Ascending aorta (tissue), 2 donors: ENCODE measurements at regions not wholly inside any gene's neighbourhood (a gene's known extent, or its start where the extent isn't known, plus 50 kb on each side); places are given as distances from the start of the nearest gene placed in this dataset.
"Not testable (repeated sequence)": the region's sequence is repeated elsewhere in the genome, so short reads cannot be mapped to it uniquely, and the experiment has no call there.

Experiments used
- DNase-seq, 2 donors: peaks; one replicate each; pipeline ENCODE4 v3.0.0-alpha.2; 2019; ENCODE audit warnings: low spot score in 2 of 2
- H3K27ac ChIP-seq, 2 donors: fragments of 200-600 bp; sonication (generic); one replicate each; pipeline ENCODE4 v1.5.1; 2016 to 2017; ENCODE audit warnings: mild to moderate bottlenecking in 1 of 2
- H3K27me3 ChIP-seq: fragments of 200-600 bp; sonication (generic); one replicate; pipeline ENCODE4 v1.5.1; 2017
- H3K36me3 ChIP-seq, 2 donors: fragments of 200-600 bp; sonication (generic); one replicate each; pipeline ENCODE4 v1.5.1; 2016
- H3K4me1 ChIP-seq, 2 donors: fragments of 200-600 bp; sonication (generic); one replicate each; pipeline ENCODE4 v1.5.1; 2016 to 2017; ENCODE audit warnings: mild to moderate bottlenecking in 1 of 2
- H3K4me3 ChIP-seq, 2 donors: fragments of 200-600 bp; sonication (generic); one replicate each; pipeline ENCODE4 v1.5.1; 2016 to 2017; ENCODE audit warnings: mild to moderate bottlenecking in 1 of 2
- H3K9me3 ChIP-seq, 2 donors: fragments of 200-600 bp; sonication (generic); one replicate each; pipeline ENCODE4 v1.5.1; 2016
- CTCF ChIP-seq, 3 experiments: fragments of 200-600 bp in 2 of 3; fragments of 450-650 bp in 1 of 3; sonication (generic) in 2 of 3; IDR thresholded peaks; one replicate each; pipeline ENCODE4 v1.5.1; 2016 to 2019; ENCODE audit warnings: antibody characterized with exemption in 3 of 3, mild to moderate bottlenecking in 1 of 3, moderate library complexity in 1 of 3
- intact Hi-C: fragments of 100-400 bp; cut with DNase I; formaldehyde crosslinking; loops from one replicate; pipeline ENCODE4 v1.15.1; 2023

GRCh38 chr9:78441822-78442431 is 145.0 kb downstream of the PSAT1 start:
- no peak for DNase-seq
- intact Hi-C loops = no loop called here
- no peak for TF ChIP-seq CTCF (IDR thresholded peaks at IDR 0.05)

GRCh38 chr9:78442577-78442976 is 145.7 kb downstream of the PSAT1 start:
- intact Hi-C loops, H3K4me3 ChIP-seq, H3K36me3 ChIP-seq, H3K27ac ChIP-seq, H3K4me1 ChIP-seq, H3K27me3 ChIP-seq, H3K9me3 ChIP-seq, DNase-seq: not testable (repeated sequence)

More at GRCh38 chr9:78441822-78442431, 145.0 kb downstream of the PSAT1 start:
- H3K4me3 ChIP-seq = no peak overlapping the region
- no peak overlapping the region for H3K27ac ChIP-seq
- no peaks in the 10 kb centered on the region for H3K27me3 ChIP-seq
- no peaks in the 10 kb centered on the region for H3K36me3 ChIP-seq
- no peaks in the 10 kb centered on the region for H3K9me3 ChIP-seq
- H3K4me1 ChIP-seq = peaks cover 0 to 3% of the 10 kb centered on the region in 2 donors

GRCh38 chr9:78443946-78444345 is 147.0 kb downstream of the PSAT1 start:
- intact Hi-C loops = no loop called here
- Histone ChIP-seq H3K27ac (no peak overlapping the region), H3K4me3 (no peak overlapping the region), H3K4me1 (peaks cover 0 to 2% of the 10 kb centered on the region in 2 donors), H3K36me3 (no peaks in the 10 kb centered on the region), H3K27me3 (no peaks in the 10 kb centered on the region), H3K9me3 (no peaks in the 10 kb centered on the region)
- TF ChIP-seq CTCF (IDR thresholded peaks at IDR 0.05) = no peak
- DNase-seq = no peak

- TF ChIP-seq CTCF (IDR thresholded peaks at IDR 0.05) = no peak
- no peaks in the 10 kb centered on the region for H3K27me3 ChIP-seq
- intact Hi-C loops = no loop called here
- no peak overlapping the region for H3K4me3 ChIP-seq
- no peaks in the 10 kb centered on the region for H3K9me3 ChIP-seq
- no peaks in the 10 kb centered on the region for H3K4me1 ChIP-seq
- H3K27ac ChIP-seq = no peak overlapping the region
- H3K36me3 ChIP-seq = no peaks in the 10 kb centered on the region
- no peak for DNase-seq
These were observed 152.2 kb downstream of the PSAT1 start for GRCh38 chr9:78448960-78449673.

GRCh38 chr9:78453450-78453849 is 156.5 kb downstream of the PSAT1 start:
- Histone ChIP-seq H3K36me3 (no peaks in the 10 kb centered on the region), H3K27me3 (no peaks in the 10 kb centered on the region), H3K4me3 (no peak overlapping the region), H3K4me1 (no peaks in the 10 kb centered on the region), H3K27ac (no peak overlapping the region), H3K9me3 (no peaks in the 10 kb centered on the region)
- TF ChIP-seq CTCF (IDR thresholded peaks at IDR 0.05) = no peak
- intact Hi-C loops = no loop called here
- no peak for DNase-seq

- Histone ChIP-seq H3K36me3 (no peaks in the 10 kb centered on the region), H3K4me1 (no peaks in the 10 kb centered on the region), H3K9me3 (peaks cover 0 to 5% of the 10 kb centered on the region in 2 donors), H3K4me3 (no peak overlapping the region), H3K27ac (no peak overlapping the region), H3K27me3 (no peaks in the 10 kb centered on the region)
- TF ChIP-seq CTCF (IDR thresholded peaks at IDR 0.05) = no peak
- DNase-seq = no peak
- intact Hi-C loops = no loop called here
These were observed 165.7 kb downstream of the PSAT1 start for GRCh38 chr9:78462611-78463010.
